ENCODE measurements at regions not wholly inside any gene's neighbourhood (a gene's known extent, or its start where the extent isn't known, plus 50 kb on each side); places are given as distances from the start of the nearest gene placed in this dataset.

DNA sequence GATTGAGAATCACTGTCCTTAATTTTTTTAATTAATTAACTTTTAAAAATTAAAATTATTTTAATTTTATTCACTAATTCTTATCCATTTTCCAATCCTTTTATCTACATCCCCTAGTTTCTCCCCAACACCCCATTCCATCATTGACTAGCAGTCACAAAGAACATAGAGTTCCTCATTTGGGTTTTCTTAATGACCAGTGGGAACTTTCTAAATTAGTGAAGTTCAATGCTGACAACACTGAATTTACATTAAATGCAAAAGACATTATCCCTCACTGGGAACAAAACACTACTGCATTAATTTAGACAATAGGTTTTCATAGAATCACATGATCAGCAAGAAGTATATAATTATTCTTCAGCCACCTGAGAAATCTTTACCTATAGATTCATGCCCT lies 80.6 kb upstream of the GLS start:
- H3K27me3 Mint-ChIP-seq (ENCODE audit: low read depth) = no peaks in the 10 kb centered on the region
- H3K27ac Mint-ChIP-seq = peak overlapping the region; percentile 71
- no peak for TF ChIP-seq CTCF (IDR thresholded peaks at IDR 0.05; ENCODE audit: unreplicated experiment)
- peaks cover 20% of the 10 kb centered on the region for H3K4me1 Mint-ChIP-seq
- no peak for DNase-seq (ENCODE audit: low spot score in 2 of 2, unreplicated experiment in 2 of 2)
- no peak overlapping the region for H3K4me3 Mint-ChIP-seq
- H3K9me3 Mint-ChIP-seq = no peaks in the 10 kb centered on the region
- no peaks in the 10 kb centered on the region for H3K36me3 Mint-ChIP-seq

- Mint-ChIP-seq H3K4me1 (peaks cover 20% of the 10 kb centered on the region), H3K36me3 (no peaks in the 10 kb centered on the region), H3K9me3 (no peaks in the 10 kb centered on the region), H3K4me3 (no peak overlapping the region), H3K27ac (peak overlapping the region; percentile 7), H3K27me3 (ENCODE audit: low read depth) (no peaks in the 10 kb centered on the region)
- no peak for TF ChIP-seq CTCF (IDR thresholded peaks at IDR 0.05; ENCODE audit: unreplicated experiment)
- DNase-seq (ENCODE audit: low spot score in 2 of 2, unreplicated experiment in 2 of 2) = no peak
These were observed 80.1 kb upstream of the GLS start for GRCh38 chr2:190800528-190800927.

DNA sequence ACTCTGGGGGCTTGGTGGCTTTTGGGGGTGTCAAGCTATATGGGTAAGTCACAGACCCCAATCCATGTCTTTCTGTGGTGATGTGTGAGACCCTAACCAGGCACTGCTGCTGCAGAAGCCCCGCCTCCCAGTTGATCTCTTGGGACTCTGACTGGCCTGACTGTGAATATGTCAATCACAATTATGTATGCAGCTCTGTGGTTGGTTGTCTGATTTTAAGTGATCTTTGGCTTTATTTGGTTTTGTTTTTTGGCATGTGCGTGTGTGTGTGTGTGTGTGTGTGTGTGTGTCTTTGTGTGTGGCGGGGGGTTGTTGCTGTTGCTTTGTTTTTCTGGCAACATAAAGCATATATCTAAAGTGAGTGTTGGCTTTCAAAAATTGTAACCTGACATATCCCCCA lies 78.5 kb upstream of the GLS start:
- Mint-ChIP-seq H3K27ac (no peak overlapping the region), H3K27me3 (ENCODE audit: low read depth) (no peaks in the 10 kb centered on the region), H3K4me1 (peaks cover 20% of the 10 kb centered on the region), H3K4me3 (no peak overlapping the region), H3K36me3 (no peaks in the 10 kb centered on the region), H3K9me3 (no peaks in the 10 kb centered on the region)
- no peak for DNase-seq (ENCODE audit: low spot score in 2 of 2, unreplicated experiment in 2 of 2)
- TF ChIP-seq CTCF (IDR thresholded peaks at IDR 0.05; ENCODE audit: unreplicated experiment) = no peak

DNA sequence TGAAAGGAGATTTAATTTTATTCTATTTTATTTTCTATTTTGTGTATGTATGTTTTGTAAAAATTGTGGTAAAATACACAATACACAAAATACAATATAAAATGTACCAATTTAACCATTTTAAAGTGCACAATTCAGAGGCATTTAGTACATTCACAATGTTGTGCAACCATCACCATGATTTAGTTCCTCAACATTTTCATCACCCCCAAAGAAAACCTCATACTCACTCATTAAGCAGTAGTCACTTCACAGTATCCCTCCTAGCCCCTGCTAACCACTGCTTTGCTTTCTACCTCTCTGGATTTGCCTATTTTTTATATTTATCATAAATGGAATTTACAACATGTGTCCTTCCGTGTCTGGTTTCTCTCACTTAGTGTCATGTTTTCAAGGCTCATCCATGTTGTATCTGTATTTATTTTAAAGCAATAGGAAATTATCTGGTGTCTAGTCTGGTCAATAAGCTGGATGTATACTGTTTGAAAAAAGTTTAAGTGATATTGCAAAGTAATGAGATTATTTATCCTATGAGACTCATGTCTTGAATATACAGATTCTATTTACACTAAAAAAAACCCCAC lies 77.9 kb upstream of the GLS start:
- H3K36me3 Mint-ChIP-seq = no peaks in the 10 kb centered on the region
- no peaks in the 10 kb centered on the region for H3K9me3 Mint-ChIP-seq
- no peak for DNase-seq (ENCODE audit: low spot score in 2 of 2, unreplicated experiment in 2 of 2)
- no peaks in the 10 kb centered on the region for H3K27me3 Mint-ChIP-seq (ENCODE audit: low read depth)
- TF ChIP-seq CTCF (IDR thresholded peaks at IDR 0.05; ENCODE audit: unreplicated experiment) = no peak
- H3K27ac Mint-ChIP-seq = peak overlapping the region; percentile 51
- H3K4me3 Mint-ChIP-seq = no peak overlapping the region
- H3K4me1 Mint-ChIP-seq = peaks cover 20% of the 10 kb centered on the region

- no peak for DNase-seq (ENCODE audit: low spot score in 2 of 2, unreplicated experiment in 2 of 2)
- Mint-ChIP-seq H3K27ac (no peak overlapping the region), H3K9me3 (no peaks in the 10 kb centered on the region), H3K4me1 (peaks cover 24% of the 10 kb centered on the region), H3K4me3 (no peak overlapping the region), H3K27me3 (ENCODE audit: low read depth) (no peaks in the 10 kb centered on the region), H3K36me3 (no peaks in the 10 kb centered on the region)
- peak; percentile 86 for TF ChIP-seq CTCF (IDR thresholded peaks at IDR 0.05; ENCODE audit: unreplicated experiment)
These were observed 76.3 kb upstream of the GLS start for GRCh38 chr2:190804182-190804795.
